ENCODE measurements at regions not wholly inside any gene's neighbourhood (a gene's known extent, or its start where the extent isn't known, plus 50 kb on each side); places are given as distances from the start of the nearest gene placed in this dataset.
"Not testable (repeated sequence)": the region's sequence is repeated elsewhere in the genome, so short reads cannot be mapped to it uniquely, and the experiment has no call there.

- DNase-seq (ENCODE audit: low read depth): peak; percentile 11
These were observed 80.8 kb downstream of the C21orf91 start for GRCh38 chr21:17738176-17738953.

- DNase-seq (ENCODE audit: low read depth): no peak
These were observed 83.1 kb downstream of the C21orf91 start for GRCh38 chr21:17736072-17736471.

- DNase-seq (ENCODE audit: low read depth): no peak
These were observed 85.9 kb downstream of the C21orf91 start for GRCh38 chr21:17733209-17733608.

- DNase-seq (ENCODE audit: low read depth): peak; percentile 16
These were observed 86.8 kb downstream of the C21orf91 start for GRCh38 chr21:17732306-17732705.

GRCh38 chr21:17731554-17731953 is 87.6 kb downstream of the C21orf91 start:
- DNase-seq (ENCODE audit: low read depth): no peak

GRCh38 chr21:17730782-17731181 is 88.4 kb downstream of the C21orf91 start:
- DNase-seq (ENCODE audit: low read depth): no peak

- DNase-seq (ENCODE audit: low read depth): no peak
These were observed 89.7 kb downstream of the C21orf91 start for GRCh38 chr21:17729455-17729854.

GRCh38 chr21:17727361-17727760 is 91.8 kb downstream of the C21orf91 start:
- DNase-seq (ENCODE audit: low read depth): no peak

GRCh38 chr21:17726047-17726829 is 92.9 kb downstream of the C21orf91 start:
- peak; percentile 15 for DNase-seq (ENCODE audit: low read depth)

- DNase-seq (ENCODE audit: low read depth): no peak
These were observed 93.8 kb downstream of the C21orf91 start for GRCh38 chr21:17725339-17725738.

- no peak for DNase-seq (ENCODE audit: low read depth)
These were observed 100.2 kb upstream of the BTG3 start for GRCh38 chr21:17712887-17713286.

GRCh38 chr21:17711896-17712295 is 99.2 kb upstream of the BTG3 start:
- no peak for DNase-seq (ENCODE audit: low read depth)

- DNase-seq (ENCODE audit: low read depth): no peak
These were observed 96.5 kb upstream of the BTG3 start for GRCh38 chr21:17709266-17709611.

GRCh38 chr21:17708522-17709265 is 96.0 kb upstream of the BTG3 start:
- DNase-seq (ENCODE audit: low read depth): no peak

GRCh38 chr21:17699524-17700189 is 87.0 kb upstream of the BTG3 start:
- no peak for DNase-seq (ENCODE audit: low read depth)

- no peak for DNase-seq (ENCODE audit: low read depth)
These were observed 84.8 kb upstream of the BTG3 start for GRCh38 chr21:17697473-17697872.

- not testable (repeated sequence) for DNase-seq (ENCODE audit: low read depth)
These were observed 81.7 kb upstream of the BTG3 start for GRCh38 chr21:17694416-17694815.

GRCh38 chr21:17693801-17694200 is 81.1 kb upstream of the BTG3 start:
- no peak for DNase-seq (ENCODE audit: low read depth)

GRCh38 chr21:17690078-17690494 is 77.4 kb upstream of the BTG3 start:
- DNase-seq (ENCODE audit: low read depth): no peak

- DNase-seq (ENCODE audit: low read depth): peak; percentile 69
These were observed 76.5 kb upstream of the BTG3 start for GRCh38 chr21:17688912-17689874.

GRCh38 chr21:17682924-17683323 is 70.2 kb upstream of the BTG3 start:
- DNase-seq (ENCODE audit: low read depth): no peak
